ENCODE measurements at regions not wholly inside any gene's neighbourhood (a gene's known extent, or its start where the extent isn't known, plus 50 kb on each side); places are given as distances from the start of the nearest gene placed in this dataset.

- no peak overlapping the region for H3K27ac ChIP-seq
These were observed 274.7 kb upstream of the AGTR2 start for GRCh38 chrX:115895678-115896329.

GRCh38 chrX:115896362-115896761 is 274.2 kb upstream of the AGTR2 start:
- no peak overlapping the region for H3K27ac ChIP-seq
- TF ChIP-seq ZFX (IDR thresholded peaks at IDR 0.05) = no peak
- TF ChIP-seq CTCF (conservative IDR thresholded peaks at IDR 0.05) = no peak

More at GRCh38 chrX:115895678-115896329, 274.7 kb upstream of the AGTR2 start:
- TF ChIP-seq CTCF (conservative IDR thresholded peaks at IDR 0.05) = no peak
- no peak for TF ChIP-seq ZFX (IDR thresholded peaks at IDR 0.05)

- TF ChIP-seq CTCF (conservative IDR thresholded peaks at IDR 0.05) (no peak), ZFX (IDR thresholded peaks at IDR 0.05) (no peak)
- no peak overlapping the region; the same call in 1 of the 2 replicates for H3K27ac ChIP-seq
These were observed 272.6 kb upstream of the AGTR2 start for GRCh38 chrX:115897956-115898355.

GRCh38 chrX:115898382-115899001 is 272.1 kb upstream of the AGTR2 start:
- TF ChIP-seq CTCF (conservative IDR thresholded peaks at IDR 0.05) (peak; percentile 42), ZFX (IDR thresholded peaks at IDR 0.05) (no peak)
- peak overlapping the region; percentile 57 for H3K27ac ChIP-seq

- no peak for TF ChIP-seq ZFX (IDR thresholded peaks at IDR 0.05)
- no peak for TF ChIP-seq CTCF (conservative IDR thresholded peaks at IDR 0.05)
- H3K27ac ChIP-seq = no peak overlapping the region
These were observed 270.1 kb upstream of the AGTR2 start for GRCh38 chrX:115900425-115900824.

GRCh38 chrX:115901241-115901640 is 269.3 kb upstream of the AGTR2 start:
- no peak overlapping the region for H3K27ac ChIP-seq
- TF ChIP-seq ZFX (IDR thresholded peaks at IDR 0.05) (no peak), CTCF (conservative IDR thresholded peaks at IDR 0.05) (no peak)

GRCh38 chrX:115902995-115903394 is 267.5 kb upstream of the AGTR2 start:
- H3K27ac ChIP-seq = no peak overlapping the region
- TF ChIP-seq CTCF (conservative IDR thresholded peaks at IDR 0.05) (no peak), ZFX (IDR thresholded peaks at IDR 0.05) (no peak)
